Astrocyte (in vitro differentiated cells and primary cell): ENCODE measurements at regions not wholly inside any gene's neighbourhood (a gene's known extent, or its start where the extent isn't known, plus 50 kb on each side); places are given as distances from the start of the nearest gene placed in this dataset.

Experiments
- DNase-seq: peaks from one replicate; pipeline ENCODE4 v3.0.0-alpha.2; 2010; ENCODE audit warnings: low read depth
- FAIRE-seq: peaks from 2 replicates; lab custom pipeline; 2011; peaks lifted over from hg19 to GRCh38; lab: Jason Lieb, UNC
- H2AFZ ChIP-seq: 2 replicates; pipeline ENCODE4 v1.6.0; 2012; ENCODE audit warnings: low read depth, low read length, inconsistent platforms
- H3K27ac ChIP-seq: 2 replicates; pipeline ENCODE4 v1.5.1; 2011; ENCODE audit warnings: low read depth, low read length, inconsistent platforms
- H3K27me3 ChIP-seq: 2 replicates; pipeline ENCODE4 v1.6.0; 2011; ENCODE audit warnings: low read length, inconsistent platforms; ENCODE audit not compliant: insufficient read depth
- H3K36me3 ChIP-seq: 2 replicates; pipeline ENCODE4 v1.5.1; 2011; ENCODE audit warnings: low read length, inconsistent platforms; ENCODE audit not compliant: insufficient read depth
- H3K4me1 ChIP-seq: 2 replicates; pipeline ENCODE4 v1.5.1; 2011; ENCODE audit warnings: low read length, inconsistent platforms; ENCODE audit not compliant: insufficient read depth
- H3K4me2 ChIP-seq: 2 replicates; pipeline ENCODE4 v1.6.0; 2012; ENCODE audit warnings: low read length, inconsistent platforms
- H3K4me3 ChIP-seq: 2 replicates; pipeline ENCODE4 v1.5.1; 2011; ENCODE audit warnings: low read depth, mild to moderate bottlenecking, low read length, inconsistent platforms; ENCODE audit not compliant: insufficient read depth
- H3K79me2 ChIP-seq: 2 replicates; pipeline ENCODE4 v1.6.0; 2012; ENCODE audit warnings: mild to moderate bottlenecking, low read length, inconsistent platforms; ENCODE audit not compliant: insufficient read depth
- H3K9ac ChIP-seq: 2 replicates; pipeline ENCODE4 v1.6.0; 2012; ENCODE audit warnings: mild to moderate bottlenecking, low read length, inconsistent platforms
- H3K9me3 ChIP-seq: 2 replicates; pipeline ENCODE4 v1.5.1; 2012; ENCODE audit warnings: low read depth, mild to moderate bottlenecking, low read length, inconsistent platforms; ENCODE audit not compliant: insufficient read depth
- H4K20me1 ChIP-seq: 2 replicates; pipeline ENCODE4 v1.6.0; 2012; ENCODE audit warnings: low read length, inconsistent platforms; ENCODE audit not compliant: insufficient read depth
- H3K27ac Mint-ChIP-seq: one replicate; pipeline ENCODE4 v1.8.0; 2021; ENCODE audit warnings: mild to moderate bottlenecking, mixed read lengths; ENCODE audit not compliant: unreplicated experiment
- H3K27me3 Mint-ChIP-seq: one replicate; pipeline ENCODE4 v1.8.0; 2021; ENCODE audit warnings: low read depth, mixed read lengths; ENCODE audit not compliant: unreplicated experiment
- H3K36me3 Mint-ChIP-seq: one replicate; pipeline ENCODE4 v1.8.0; 2021; ENCODE audit warnings: low read depth, mixed read lengths; ENCODE audit not compliant: unreplicated experiment
- H3K4me1 Mint-ChIP-seq: one replicate; pipeline ENCODE4 v1.8.0; 2021; ENCODE audit warnings: low read depth, mixed read lengths; ENCODE audit not compliant: unreplicated experiment
- H3K4me3 Mint-ChIP-seq: one replicate; pipeline ENCODE4 v1.8.0; 2021; ENCODE audit warnings: mild to moderate bottlenecking, moderate library complexity, mixed read lengths; ENCODE audit not compliant: unreplicated experiment
- H3K9me3 Mint-ChIP-seq: one replicate; pipeline ENCODE4 v1.8.0; 2021; ENCODE audit warnings: mild to moderate bottlenecking, mixed read lengths; ENCODE audit not compliant: unreplicated experiment
- CTCF ChIP-seq: IDR thresholded peaks from 2 replicates; pipeline ENCODE4 v1.5.1; 2011; ENCODE audit warnings: low read depth, mild to moderate bottlenecking, inconsistent platforms, low read length, moderate library complexity; ENCODE audit not compliant: insufficient read depth
- EZH2 ChIP-seq: IDR thresholded peaks from 2 replicates; pipeline ENCODE4 v1.6.1; 2012; ENCODE audit warnings: mild to moderate bottlenecking, low read length, inconsistent platforms; ENCODE audit not compliant: insufficient read depth

GRCh38 chr13:75124415-75124814, 357.6 kb downstream of the TBC1D4 start:
- no peak for TF ChIP-seq CTCF
- TF ChIP-seq EZH2, result no peak
- no peaks in the 10 kb centered on the region for H3K36me3 Mint-ChIP-seq
- no peak for DNase-seq
- no peaks in the 10 kb centered on the region for H3K27me3 Mint-ChIP-seq
- no peaks in the 10 kb centered on the region for H3K4me1 Mint-ChIP-seq
- Histone ChIP-seq H4K20me1 (no peaks in the 10 kb centered on the region), H3K4me3 (no peak overlapping the region), H3K36me3 (no peaks in the 10 kb centered on the region), H3K27me3 (no peaks in the 10 kb centered on the region), H3K4me2 (no peak overlapping the region), H3K27ac (no peak overlapping the region), H3K9me3 (no peaks in the 10 kb centered on the region), H2AFZ (no peak overlapping the region), H3K4me1 (no peaks in the 10 kb centered on the region), H3K79me2 (no peaks in the 10 kb centered on the region), H3K9ac (no peak overlapping the region)
- no peak overlapping the region for H3K4me3 Mint-ChIP-seq
- H3K9me3 Mint-ChIP-seq, result no peaks in the 10 kb centered on the region
- H3K27ac Mint-ChIP-seq, result no peak overlapping the region
- no peak for FAIRE-seq

GRCh38 chr13:75123428-75123827, 358.5 kb downstream of the TBC1D4 start:
- Histone ChIP-seq H3K4me3 (no peak overlapping the region), H3K4me2 (no peak overlapping the region), H3K36me3 (no peaks in the 10 kb centered on the region), H3K27ac (no peak overlapping the region), H4K20me1 (no peaks in the 10 kb centered on the region), H3K9me3 (no peaks in the 10 kb centered on the region), H2AFZ (no peak overlapping the region), H3K27me3 (no peaks in the 10 kb centered on the region), H3K79me2 (no peaks in the 10 kb centered on the region), H3K9ac (no peak overlapping the region), H3K4me1 (no peaks in the 10 kb centered on the region)
- Mint-ChIP-seq H3K36me3 (no peaks in the 10 kb centered on the region), H3K27me3 (no peaks in the 10 kb centered on the region), H3K27ac (no peak overlapping the region), H3K9me3 (no peaks in the 10 kb centered on the region), H3K4me3 (no peak overlapping the region), H3K4me1 (no peaks in the 10 kb centered on the region)
- FAIRE-seq, result no peak
- TF ChIP-seq CTCF (no peak), EZH2 (no peak)
- DNase-seq, result no peak

GRCh38 chr13:75120085-75120484, 361.9 kb downstream of the TBC1D4 start:
- no peak overlapping the region for H3K27ac Mint-ChIP-seq
- no peaks in the 10 kb centered on the region for H3K4me1 Mint-ChIP-seq
- Histone ChIP-seq H3K4me1 (no peaks in the 10 kb centered on the region), H4K20me1 (no peaks in the 10 kb centered on the region), H3K79me2 (no peaks in the 10 kb centered on the region), H3K4me2 (no peak overlapping the region), H3K36me3 (no peaks in the 10 kb centered on the region), H3K9me3 (no peaks in the 10 kb centered on the region), H3K4me3 (no peak overlapping the region), H3K27me3 (no peaks in the 10 kb centered on the region), H3K27ac (no peak overlapping the region), H2AFZ (no peak overlapping the region), H3K9ac (no peak overlapping the region)
- no peak overlapping the region for H3K4me3 Mint-ChIP-seq
- no peaks in the 10 kb centered on the region for H3K36me3 Mint-ChIP-seq
- DNase-seq (no peak), FAIRE-seq (no peak)
- no peaks in the 10 kb centered on the region for H3K27me3 Mint-ChIP-seq
- no peak for TF ChIP-seq CTCF
- no peak for TF ChIP-seq EZH2
- H3K9me3 Mint-ChIP-seq, result no peaks in the 10 kb centered on the region
